NCI-H1694 treated with DMSO at 0.1 percent for 48 hours (cell line): ENCODE measurements at regions not wholly inside any gene's neighbourhood (a gene's known extent, or its start where the extent isn't known, plus 50 kb on each side); places are given as distances from the start of the nearest gene placed in this dataset.
"Not testable (repeated sequence)": the region's sequence is repeated elsewhere in the genome, so short reads cannot be mapped to it uniquely, and the experiment has no call there.

Experiments
- DNase-seq: peaks from one replicate; lab custom pipeline; 2025; lab: John Stamatoyannopoulos, UW

GRCh38 chr1:38180388-38180787 lies 133.8 kb upstream of the POU3F1 start:
- not testable (repeated sequence) for DNase-seq

DNA sequence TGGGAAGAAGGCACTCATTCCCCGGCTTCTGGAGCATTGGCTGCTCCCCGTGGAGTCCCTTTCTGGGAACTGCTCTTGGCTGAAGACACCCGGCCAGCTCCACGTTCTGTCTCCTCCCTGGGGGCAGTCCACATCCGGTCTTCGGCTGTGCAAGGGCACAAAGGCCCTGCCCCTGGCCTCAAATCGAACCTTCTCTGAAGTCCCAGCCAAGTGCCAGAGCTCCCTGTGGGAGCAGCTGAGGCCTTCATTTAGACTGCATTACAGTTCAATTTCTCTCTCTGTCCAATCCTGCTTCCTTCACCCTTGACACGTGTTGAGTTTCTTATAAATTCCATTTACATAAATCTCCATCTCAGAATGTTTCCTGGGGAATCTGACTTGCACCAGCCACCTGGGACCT lies 132.9 kb upstream of the POU3F1 start:
- no peak for DNase-seq

GRCh38 chr1:38178216-38178615 lies 131.6 kb upstream of the POU3F1 start:
- no peak for DNase-seq

DNA sequence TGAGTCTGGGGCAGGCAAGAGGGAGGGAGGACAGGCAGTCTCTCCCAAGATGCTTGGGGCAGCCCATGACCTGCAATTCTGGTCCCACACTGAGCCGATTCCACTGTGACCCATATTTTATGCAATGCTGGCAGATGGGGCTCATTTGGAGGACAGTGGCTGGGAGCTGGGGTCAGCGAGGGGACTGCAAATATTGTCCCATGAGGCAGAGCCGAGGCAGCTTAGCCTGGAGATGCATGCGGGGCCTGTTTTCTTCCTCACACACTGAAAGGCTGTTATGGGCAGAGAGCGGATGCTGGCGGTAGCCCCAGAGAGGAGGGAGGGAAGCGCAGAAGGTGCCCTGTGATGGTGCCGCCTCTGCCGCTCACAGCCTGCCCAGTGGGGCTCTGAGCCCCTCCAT lies 128.5 kb upstream of the POU3F1 start:
- DNase-seq: no peak

- no peak for DNase-seq
Observed at GRCh38 chr1:38173848-38174247, 127.3 kb upstream of the POU3F1 start.

DNA sequence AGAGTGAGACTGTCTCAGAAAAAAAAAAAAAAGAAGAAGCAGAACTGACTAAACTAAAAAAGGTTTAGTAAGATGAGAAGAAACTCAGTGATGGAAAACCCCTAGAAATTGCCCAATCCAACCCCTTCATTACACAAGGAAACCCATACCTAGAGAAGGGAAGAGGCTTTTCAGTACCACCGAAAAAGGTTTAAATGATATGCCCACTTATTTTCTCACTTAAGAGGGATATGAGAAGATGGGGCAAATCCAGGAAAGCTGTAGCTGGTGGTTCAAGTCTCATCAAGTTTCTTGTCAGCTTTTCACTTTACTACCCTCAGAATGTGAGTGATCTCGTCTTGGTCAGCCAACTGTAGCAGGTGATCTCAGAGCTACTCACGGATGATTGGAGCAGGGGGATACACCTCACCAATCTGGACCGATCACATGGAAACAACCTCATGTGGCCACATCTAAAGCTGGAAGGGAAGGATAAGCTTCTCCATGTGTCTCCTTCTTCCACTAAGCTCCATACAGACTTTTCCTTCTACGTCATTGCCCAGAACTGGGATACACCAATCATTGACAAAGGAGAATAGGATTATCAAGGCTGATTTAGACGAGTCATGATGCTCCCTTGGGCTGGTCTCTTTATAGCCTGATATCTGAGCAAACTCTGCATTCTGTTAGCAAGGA lies 126.7 kb upstream of the POU3F1 start:
- DNase-seq: no peak

- no peak for DNase-seq
Observed at GRCh38 chr1:38169121-38169520, 122.5 kb upstream of the POU3F1 start.

- DNase-seq: no peak
Observed at GRCh38 chr1:38168365-38168764, 121.8 kb upstream of the POU3F1 start.

DNA sequence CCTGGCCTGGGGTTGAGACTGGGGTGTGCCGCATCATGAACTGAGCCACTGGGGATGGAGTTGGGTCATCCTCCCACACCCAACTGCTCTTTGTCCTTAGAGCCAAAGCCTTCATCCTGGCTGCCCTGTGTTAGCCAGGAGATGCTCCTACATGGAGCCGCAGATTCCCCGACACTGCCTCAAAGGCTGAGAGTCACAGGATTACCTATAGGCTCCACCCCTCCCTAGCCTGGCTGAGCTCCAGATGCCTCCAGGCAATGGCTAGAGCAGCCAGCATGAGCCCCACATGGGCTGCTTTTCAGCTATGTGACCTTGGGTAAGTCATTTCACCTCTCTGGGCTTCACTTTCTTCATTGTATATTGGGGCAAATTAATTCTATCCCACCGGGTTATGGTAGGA lies 119.9 kb upstream of the POU3F1 start:
- no peak for DNase-seq

DNA sequence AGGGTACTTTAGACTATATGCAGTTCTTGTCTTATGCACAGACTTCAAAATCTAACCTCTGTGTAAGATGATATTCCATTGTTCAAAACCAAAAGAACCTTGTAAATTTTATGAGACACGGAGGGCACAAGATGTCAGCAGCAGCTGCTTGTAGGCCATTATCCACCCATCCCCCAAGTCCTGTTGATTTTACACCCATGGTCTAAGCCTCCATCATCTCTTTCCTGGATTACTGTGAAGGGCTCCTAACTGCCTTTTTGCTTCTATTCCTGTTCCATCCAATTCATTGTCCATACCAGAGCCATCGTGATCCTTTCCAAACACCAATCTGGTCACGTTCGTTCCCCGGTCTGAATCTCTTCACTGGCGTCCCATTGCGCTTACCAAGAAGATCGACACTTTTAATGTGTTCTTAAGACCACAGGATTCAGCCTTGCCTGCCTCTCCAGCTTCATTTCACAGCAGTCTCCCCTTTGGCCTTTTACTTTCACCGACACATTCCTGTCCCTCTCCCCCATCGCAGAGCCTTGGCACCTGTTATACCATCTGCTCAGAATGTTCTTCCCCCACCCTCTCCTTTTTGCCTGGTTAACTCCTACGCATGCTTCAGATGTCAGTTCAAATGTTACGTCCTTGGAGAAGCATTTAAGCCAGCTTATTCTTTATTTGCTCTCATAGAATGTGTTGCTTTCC lies 107.3 kb upstream of the POU3F1 start:
- DNase-seq: peak; percentile 55

DNA sequence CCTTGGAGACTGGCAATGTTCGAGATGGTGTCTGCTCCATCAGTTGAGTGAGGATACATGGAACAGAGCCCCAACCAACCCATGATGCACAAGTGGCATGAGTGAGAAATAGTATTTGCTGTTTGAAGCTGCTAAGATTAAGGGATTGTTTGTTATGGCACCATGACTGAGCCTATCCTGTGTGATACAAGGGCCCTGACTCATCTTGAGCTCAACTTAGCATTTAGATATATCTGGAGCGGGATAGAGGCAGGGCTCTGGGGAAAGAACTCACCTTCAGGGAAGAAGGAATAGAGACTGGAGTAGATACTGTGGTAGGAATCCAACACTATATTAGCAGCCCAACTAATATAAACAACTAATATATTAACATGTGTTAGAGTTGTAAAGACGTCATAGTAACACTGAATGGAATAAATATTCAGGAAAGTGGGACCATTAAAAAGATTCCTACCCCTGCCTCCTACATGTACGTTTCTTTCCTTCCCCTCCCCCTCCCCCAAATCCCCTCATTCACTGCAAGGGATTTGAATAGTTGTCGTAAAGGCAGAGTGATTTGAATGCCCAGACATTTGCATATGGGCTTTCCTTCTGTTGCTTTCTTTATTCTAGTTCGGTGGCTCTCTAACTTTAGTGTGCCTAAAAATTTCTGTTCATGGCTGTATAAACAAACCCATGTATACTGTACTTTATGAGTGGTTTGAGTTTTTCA lies 106.6 kb upstream of the POU3F1 start:
- DNase-seq: no peak

DNA sequence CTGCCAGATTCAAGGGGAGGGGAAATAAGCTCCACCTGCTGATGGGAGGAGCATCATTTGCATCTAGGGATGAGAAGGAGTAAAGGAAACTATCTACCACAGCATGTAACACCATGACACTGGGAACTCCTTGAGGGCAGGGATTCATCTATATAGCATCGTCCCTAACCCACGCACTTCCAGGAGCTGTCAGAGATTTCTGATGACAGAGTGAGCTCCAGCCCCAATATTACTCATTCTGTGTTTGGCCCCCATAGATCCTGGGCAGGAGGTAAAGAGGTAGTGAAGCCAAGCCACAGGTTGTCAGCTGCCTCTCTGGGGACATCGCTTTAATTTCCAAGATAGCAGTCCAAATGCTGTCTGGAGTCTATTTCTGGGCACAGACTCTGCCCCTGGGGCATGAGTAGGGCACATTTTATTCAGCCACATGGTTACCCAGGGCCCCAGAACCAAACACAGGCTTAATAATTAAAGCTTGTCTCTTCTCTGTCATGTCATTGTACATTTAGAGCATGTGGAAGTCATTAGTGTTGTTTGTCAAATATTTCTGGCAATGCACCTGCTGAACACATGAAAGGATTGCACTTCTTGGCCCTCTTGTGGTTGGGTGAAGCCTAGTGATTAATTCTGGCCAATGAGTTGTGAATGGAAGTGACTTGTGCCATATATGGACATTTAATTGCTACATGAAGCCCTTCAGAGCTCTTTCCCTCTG lies 105.9 kb upstream of the POU3F1 start:
- peak; percentile 68 for DNase-seq

- DNase-seq: no peak
Observed at GRCh38 chr1:38151399-38151798, 104.8 kb upstream of the POU3F1 start.

DNA sequence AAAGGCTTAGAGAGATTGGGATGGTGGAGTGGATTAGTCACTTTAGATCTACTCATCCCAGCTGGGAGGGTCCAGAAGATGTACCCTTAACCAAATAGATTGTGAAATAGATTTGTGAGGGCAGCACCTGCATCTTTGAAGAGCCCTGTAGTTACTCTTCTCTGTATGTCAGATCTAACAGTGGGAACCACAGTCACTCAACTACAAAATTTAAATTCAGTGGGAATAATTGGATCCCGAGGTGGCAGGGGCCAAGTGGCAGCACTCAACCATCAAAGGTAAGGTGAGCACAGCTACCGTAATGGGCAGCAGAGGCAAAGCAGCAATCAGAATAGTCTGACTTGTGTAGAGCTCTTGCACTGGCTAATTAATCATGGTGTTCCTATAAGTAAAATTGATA lies 99.5 kb upstream of the POU3F1 start:
- DNase-seq: not testable (repeated sequence)

DNA sequence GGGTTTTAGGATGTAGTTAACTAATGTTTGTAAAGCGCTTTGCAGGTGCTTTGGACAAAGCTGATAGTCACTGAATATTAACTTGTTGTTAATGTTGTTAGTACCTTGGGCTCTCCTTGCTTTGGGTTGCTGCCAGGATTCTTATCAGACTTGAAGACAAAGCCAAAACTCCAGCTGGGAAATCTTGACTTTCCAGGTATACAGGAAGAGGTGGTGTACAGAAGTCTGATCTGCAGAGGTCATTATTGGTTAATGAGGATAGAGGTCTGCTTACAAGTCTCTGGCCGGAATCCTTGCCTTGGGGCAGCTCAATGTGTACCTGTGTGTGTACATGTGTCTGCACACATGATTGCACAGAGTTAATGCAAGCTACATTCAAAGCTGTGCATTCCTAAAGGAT lies 96.0 kb upstream of the POU3F1 start:
- no peak for DNase-seq

- no peak for DNase-seq
Observed at GRCh38 chr1:38141483-38141882, 94.9 kb upstream of the POU3F1 start.

- no peak for DNase-seq
Observed at GRCh38 chr1:38139738-38140487, 93.3 kb upstream of the POU3F1 start.

DNA sequence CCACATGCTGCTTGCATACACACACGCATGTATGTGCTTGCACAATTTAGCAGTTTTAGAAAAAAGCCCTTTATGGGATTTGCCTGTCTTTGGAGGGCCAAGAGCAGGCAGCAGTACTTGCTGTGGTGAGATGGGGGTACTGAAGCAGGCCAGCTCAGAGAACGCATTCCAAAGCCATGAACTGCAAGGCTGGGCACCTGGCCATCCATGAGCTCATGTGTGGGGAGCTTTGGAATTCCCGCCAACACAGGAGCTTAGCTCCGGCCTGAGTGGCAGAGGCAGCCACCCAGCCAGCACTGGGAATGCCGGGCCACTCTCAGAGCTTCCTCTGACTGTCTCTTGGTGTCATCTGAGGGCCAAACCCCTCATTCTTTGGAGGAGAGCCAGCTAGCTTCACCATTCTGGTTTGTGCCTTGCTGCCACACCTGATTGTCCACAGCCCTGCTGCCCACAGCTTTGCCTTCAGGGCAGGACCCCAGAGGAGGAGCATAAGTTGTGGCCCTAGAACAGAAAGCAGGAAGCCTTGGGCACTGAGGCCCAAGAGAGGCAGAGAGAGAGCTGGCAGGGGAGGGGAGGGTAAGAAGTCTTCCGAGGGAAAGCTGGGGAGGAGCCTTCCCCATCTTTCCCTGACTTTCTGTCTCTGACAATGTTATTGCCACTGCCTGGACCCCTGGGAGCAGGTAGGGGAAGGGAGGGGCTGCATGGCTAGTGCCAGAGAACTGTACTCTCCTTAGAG lies 92.1 kb upstream of the POU3F1 start:
- DNase-seq: peak; percentile 40

DNA sequence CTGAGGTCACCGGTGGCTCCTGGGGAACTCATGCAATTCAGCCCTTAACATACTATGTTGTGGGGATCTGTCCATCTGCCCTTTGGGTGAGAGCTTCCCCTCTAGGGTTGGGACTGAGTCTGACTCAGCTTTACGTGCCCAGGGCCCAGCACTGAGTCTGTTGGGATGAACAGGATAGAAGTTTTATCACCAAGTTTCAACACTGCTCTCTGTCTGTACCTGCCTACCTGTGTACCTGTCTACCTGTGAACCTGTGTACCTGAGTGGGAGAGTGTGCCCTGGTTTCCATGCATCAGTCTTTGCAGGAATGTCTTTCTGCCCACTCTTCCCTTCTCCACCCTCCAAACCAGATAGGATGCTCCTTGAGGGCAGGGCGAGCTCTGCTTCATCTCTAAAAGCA lies 90.6 kb upstream of the POU3F1 start:
- DNase-seq: no peak

- DNase-seq: no peak
Observed at GRCh38 chr1:38135625-38136414, 89.2 kb upstream of the POU3F1 start.
